Fibroblast of upper back skin (primary cell): ENCODE measurements at regions not wholly inside any gene's neighbourhood (a gene's known extent, or its start where the extent isn't known, plus 50 kb on each side); places are given as distances from the start of the nearest gene placed in this dataset.

Source experiments
- DNase-seq: peaks from one replicate; pipeline ENCODE4 v3.0.0-alpha.2; 2013

DNA sequence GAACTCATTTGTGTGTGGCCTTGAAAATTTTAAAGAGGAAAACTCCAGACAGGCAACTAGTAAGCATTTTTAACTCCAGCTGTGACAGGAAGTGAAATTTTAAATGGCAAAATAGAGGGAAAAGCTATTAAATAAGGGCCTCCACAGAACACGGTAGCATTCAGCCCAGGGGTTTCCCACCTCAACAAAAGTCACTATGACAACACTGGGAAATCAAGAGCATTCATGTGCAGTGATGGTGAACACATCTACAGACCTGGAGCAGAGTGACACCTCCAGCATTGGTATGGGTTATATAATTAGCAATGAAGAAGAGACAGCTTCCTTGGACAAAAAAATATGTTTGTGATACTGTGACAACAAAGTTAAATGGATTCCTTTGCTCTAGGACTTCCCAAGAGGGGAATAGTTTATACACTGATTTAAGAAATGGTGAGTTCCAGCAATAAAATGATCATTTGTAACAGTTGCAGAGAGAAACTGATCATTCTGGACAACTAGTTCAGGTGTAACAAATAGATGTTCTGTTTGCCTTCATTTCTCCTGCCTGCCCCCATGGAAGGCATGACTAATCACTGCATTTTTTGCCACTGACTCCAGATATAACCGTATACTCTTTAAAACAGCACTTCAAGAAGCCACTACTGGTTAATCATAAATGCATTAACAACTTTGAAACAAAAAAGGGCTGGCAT is 93.3 kb upstream of the SLC44A1 start:
- peak; percentile 62 for DNase-seq

DNA sequence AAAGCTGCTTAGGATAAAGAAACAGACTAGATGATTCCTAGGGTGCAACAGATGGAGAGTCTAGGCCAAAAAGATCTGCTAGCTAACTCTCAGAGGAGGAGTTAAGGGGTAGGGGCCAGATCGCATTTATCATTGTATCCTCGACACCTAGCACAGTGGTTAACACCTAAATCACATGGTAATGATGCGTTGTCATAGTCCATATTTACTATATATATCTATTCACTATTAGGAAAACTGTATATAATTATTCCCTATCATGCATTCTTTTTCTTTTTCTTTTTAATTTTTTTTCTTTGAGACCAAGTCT is 92.8 kb upstream of the SLC44A1 start:
- DNase-seq = no peak

DNA sequence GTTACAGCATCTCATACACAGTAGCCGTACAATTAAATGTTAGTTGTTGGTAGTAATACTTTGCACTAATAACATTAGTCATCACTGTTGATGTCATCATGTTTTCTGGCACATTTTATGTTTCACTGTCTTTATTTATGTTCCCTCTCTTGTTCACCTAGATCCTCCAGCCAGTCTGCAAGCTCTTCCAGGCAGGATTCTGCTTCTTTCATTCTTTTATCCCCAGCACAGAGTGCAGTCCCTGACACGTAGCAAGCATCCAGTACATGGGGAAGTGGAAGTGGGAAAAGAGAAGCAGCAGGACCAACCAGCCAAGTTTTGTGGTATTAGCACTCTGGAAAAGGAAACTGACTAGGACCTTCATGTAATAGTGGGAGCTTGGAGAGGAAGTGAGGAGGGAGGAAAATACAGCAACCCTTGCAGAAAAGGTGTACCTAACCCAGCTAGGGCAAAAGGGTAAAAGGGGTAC is 89.7 kb upstream of the SLC44A1 start:
- DNase-seq = peak; percentile 47

GRCh38 chr9:105157171-105157583 is 87.3 kb upstream of the SLC44A1 start:
- DNase-seq = peak; percentile 72

GRCh38 chr9:105158020-105158419 is 86.4 kb upstream of the SLC44A1 start:
- DNase-seq = no peak

DNA sequence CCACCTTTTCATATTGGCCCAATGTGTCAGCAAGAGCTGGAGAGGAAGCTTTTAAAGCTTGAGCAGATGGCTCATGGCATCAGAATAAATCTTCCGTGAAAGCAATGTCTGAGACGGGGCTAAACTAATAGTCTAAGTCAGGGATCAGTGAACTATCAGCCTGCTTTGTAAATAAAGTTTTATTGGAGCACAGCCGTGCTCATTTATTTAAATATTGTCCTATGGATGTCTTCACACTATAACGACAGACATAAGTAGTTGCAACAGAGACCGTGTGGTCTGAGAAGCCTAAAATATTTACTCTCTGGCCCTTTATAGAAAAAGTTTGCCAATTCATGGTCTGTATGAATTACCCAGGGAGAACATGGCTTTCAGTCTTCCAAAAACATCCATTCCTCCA is 85.6 kb upstream of the SLC44A1 start:
- no peak for DNase-seq

DNA sequence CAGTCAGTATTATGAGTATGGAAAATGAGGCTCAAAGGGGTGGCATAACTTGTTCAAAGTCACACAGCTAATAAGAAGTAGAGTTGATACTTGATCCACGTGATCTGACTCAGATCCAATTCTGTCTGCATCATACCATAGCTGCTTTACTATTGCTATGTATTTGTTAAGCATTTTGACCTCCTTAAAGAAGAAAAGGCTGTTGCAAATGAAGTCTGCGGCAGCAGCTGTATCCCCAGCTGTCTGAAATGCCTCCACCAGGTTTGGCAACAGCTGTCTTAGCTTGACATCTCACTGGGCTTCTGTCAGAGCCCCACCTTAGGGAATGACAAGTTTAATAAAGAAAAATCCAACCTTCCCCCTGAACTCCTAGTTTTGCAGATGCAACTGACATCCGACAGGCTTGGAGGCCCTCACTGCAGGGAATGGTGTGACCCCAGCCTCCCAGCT is 75.6 kb upstream of the SLC44A1 start:
- DNase-seq = peak; percentile 35

DNA sequence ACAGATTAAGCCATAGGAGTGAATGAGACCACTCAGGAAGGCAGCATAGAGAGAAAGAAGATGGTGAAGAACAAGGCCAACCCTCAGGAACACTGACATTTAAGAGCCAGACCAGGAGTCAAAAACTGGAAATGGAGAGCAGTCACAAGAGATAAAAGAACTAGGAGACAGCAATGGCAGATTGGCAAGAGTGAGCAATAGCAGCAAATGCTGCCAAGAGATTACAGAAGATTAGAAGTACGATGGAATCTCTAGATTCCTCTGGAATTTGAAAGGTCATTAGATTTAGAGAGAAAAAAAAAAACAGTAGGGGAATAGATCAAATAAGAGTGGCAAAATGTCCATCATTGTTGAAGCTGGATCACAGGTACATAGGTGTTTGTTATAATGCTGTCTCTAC is 73.4 kb upstream of the SLC44A1 start:
- DNase-seq = no peak

DNA sequence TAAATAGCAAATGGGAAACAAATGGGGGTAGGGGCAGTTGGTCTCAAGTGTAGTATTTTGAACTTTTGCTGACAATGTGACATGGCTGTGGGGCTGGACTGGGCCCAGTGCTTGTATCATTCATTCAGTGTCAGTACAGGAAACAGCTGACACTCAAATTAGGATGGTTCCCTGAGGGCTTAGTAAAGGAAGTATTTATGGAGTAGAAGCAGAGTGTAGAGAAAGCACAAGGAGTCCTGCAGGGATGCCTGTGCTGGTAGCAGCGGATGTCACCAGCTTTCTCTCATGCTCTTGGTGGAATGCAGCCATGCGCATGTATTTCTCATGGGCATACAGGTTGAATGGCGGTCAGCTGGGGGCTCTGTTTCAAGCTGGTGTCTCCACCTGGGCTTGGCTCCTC is 72.9 kb upstream of the SLC44A1 start:
- DNase-seq = no peak

DNA sequence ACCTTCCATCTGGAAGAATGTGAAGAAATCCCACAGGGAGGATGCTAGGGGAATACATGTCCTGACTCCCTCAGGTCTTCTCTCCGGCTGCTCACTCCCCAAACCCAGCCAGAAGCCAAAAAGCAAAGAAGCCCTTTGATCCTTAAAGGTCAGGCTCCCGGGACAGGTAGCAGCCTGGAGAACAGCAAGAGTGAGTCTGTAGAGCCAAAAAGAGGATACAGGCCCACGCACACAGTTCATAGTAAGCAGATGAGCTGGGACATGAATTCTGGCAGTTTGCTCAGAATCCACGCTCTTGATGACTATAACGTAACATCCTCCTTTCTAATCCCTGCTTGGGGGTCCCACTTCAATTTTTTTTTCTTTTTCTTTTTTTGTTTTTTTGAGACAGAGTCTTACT is 72.0 kb upstream of the SLC44A1 start:
- no peak for DNase-seq

DNA sequence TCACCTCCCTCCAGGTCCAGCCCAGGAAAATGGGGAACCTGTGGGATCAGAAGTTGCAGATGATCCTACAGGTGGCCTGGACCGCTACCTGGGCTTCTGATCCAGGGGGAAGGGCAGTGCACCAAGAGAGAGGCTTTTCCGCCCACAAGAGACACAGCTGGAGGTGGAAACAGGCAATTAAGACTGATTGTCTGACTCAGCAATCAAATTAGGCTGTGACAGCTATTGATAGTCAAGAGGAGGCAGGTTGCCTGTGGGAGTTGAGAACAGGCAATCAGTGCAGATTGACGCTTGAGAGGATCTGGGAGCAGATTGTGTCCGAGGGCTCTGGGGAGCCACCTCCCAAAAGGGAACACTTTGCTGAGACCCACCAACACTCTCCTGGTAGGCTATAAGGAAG is 71.1 kb upstream of the SLC44A1 start:
- no peak for DNase-seq

DNA sequence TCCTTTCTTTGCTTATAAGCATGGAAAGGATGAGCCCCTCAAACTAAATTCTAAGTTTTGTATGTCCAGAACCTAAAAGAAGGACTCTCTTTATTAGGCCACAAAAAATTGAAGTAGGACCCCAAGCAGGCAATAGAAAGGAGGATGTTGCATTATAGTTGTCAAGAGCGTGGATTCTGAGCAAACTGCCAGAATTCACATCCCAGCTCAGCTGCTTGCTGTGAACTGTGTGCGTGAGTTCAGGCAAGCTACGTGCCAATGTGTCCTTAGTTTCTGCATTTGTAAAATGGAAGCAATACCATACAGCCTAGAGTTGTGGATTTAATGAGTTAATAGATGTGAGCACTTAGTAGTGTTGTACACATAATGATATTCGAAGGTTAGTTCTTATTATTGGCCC is 70.6 kb upstream of the SLC44A1 start:
- DNase-seq = no peak

GRCh38 chr9:105176194-105176593 is 68.3 kb upstream of the SLC44A1 start:
- DNase-seq = no peak

DNA sequence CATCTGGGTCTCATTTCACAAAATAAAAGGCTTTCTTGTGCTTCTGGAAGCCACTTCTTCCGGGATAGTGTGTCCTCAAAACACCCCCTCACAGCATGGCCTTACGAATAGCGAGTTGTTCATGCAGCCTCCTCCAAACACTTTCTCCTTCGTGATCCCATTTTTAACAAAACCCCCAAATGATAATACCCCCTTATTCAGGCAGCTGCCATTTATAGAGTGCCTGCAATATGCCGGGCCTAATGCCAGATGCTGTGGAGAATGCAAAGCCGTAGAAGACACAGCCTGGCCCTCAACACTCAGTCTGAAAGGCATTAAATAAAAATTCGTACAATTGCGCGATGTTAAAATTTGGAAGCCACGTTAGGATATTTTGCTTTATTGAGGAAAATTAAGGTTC is 66.4 kb upstream of the SLC44A1 start:
- no peak for DNase-seq

GRCh38 chr9:105187781-105188180 is 56.7 kb upstream of the SLC44A1 start:
- DNase-seq = peak; percentile 87

DNA sequence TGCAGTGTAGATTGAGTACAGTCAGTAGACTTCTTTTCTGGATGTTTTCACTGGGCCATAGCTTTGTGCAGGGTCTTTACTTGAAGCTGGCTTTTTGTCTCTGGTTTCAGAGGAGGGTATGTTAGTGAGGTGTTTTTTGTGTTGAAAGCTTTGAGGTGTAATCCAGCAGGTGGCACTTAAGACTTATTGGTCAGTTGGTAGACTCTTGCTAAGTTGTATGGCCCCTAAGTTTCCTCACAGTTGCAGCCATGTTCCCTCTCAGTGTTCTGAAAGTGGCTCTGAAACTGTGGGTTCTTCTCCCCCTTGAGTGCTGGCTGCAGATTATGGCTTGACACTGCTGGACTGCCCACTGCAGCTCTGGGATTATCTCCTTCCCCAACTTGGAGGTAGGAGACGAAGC is 55.7 kb upstream of the SLC44A1 start:
- no peak for DNase-seq

- DNase-seq = no peak
These were observed 52.8 kb upstream of the SLC44A1 start for GRCh38 chr9:105191508-105192121.

GRCh38 chr9:105193560-105193959 is 50.9 kb upstream of the SLC44A1 start:
- DNase-seq = no peak

DNA sequence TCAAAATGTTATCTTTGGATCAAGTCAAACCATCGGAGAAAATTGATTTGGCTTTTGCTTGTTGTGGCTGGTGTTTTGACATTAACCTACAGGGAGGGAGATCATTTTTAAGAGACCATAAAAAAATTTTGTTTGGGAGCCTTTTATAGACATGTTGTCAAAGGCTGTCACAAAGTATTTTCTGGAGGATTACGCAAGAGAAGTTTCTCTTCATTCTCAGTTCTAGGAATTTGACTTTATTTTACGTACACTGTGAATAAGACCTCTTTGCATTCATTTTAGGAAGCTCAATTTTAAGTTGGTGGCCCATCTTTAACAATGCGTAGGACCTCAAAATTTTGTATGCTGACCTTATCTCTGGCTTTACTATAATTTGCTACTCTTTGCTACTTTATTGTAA is 50.2 kb upstream of the SLC44A1 start:
- DNase-seq = no peak
